Keratinocyte (primary cell): ENCODE measurements at regions not wholly inside any gene's neighbourhood (a gene's known extent, or its start where the extent isn't known, plus 50 kb on each side); places are given as distances from the start of the nearest gene placed in this dataset.

Source experiments
- DNase-seq: peaks from one replicate; pipeline ENCODE4 v3.0.0-alpha.2; 2011; ENCODE audit warnings: low read depth, missing footprints, low spot score
- FAIRE-seq: peaks from 2 replicates; lab custom pipeline; 2011; peaks lifted over from hg19 to GRCh38; lab: Jason Lieb, UNC
- H2AFZ ChIP-seq: 2 replicates; pipeline ENCODE4 v1.6.0; 2012; ENCODE audit warnings: low read length, control low read depth, inconsistent platforms; ENCODE audit not compliant: control insufficient read depth
- H3K27ac ChIP-seq: 2 replicates; pipeline ENCODE4 v1.5.1; 2011; ENCODE audit warnings: low read length; ENCODE audit not compliant: control insufficient read depth, insufficient read depth
- H3K27me3 ChIP-seq: 3 replicates; pipeline ENCODE4 v1.6.0; 2011; ENCODE audit warnings: low read length; ENCODE audit not compliant: control insufficient read depth, insufficient read depth; ENCODE audit errors: extremely low read depth
- H3K36me3 ChIP-seq, 2 experiments: 2 replicates in 1 of 2; 3 replicates in 1 of 2; pipeline ENCODE4 v1.5.1; 2011; ENCODE audit warnings: low read length in 2 of 2, mild to moderate bottlenecking in 1 of 2; ENCODE audit not compliant: control insufficient read depth in 2 of 2, insufficient read depth in 2 of 2; ENCODE audit errors: extremely low read depth in 1 of 2
- H3K4me1 ChIP-seq: 3 replicates; pipeline ENCODE4 v1.5.1; 2011; ENCODE audit warnings: low read length; ENCODE audit not compliant: control insufficient read depth, insufficient read depth; ENCODE audit errors: extremely low read depth
- H3K4me2 ChIP-seq: 3 replicates; pipeline ENCODE4 v1.6.0; 2011; ENCODE audit warnings: low read depth, low read length; ENCODE audit not compliant: control insufficient read depth, insufficient read depth; ENCODE audit errors: extremely low read depth
- H3K4me3 ChIP-seq, 3 experiments: fragments of 200-600 bp in 1 of 3; sonication (generic) in 1 of 3; 2 replicates in 2 of 3; 3 replicates in 1 of 3; pipeline ENCODE4 v1.5.1; 2011 to 2016; ENCODE audit warnings: low read length in 3 of 3, mild to moderate bottlenecking in 3 of 3, control low read depth in 2 of 3, inconsistent platforms in 1 of 3, low read depth in 1 of 3, mixed read lengths in 1 of 3, mixed run types in 1 of 3, moderate library complexity in 1 of 3; ENCODE audit not compliant: control insufficient read depth in 2 of 3, insufficient read depth in 2 of 3; ENCODE audit errors: extremely low read depth in 1 of 3
- H3K79me2 ChIP-seq: 2 replicates; pipeline ENCODE4 v1.6.0; 2012; ENCODE audit warnings: low read length; ENCODE audit not compliant: control insufficient read depth, insufficient read depth
- H3K9ac ChIP-seq: 3 replicates; pipeline ENCODE4 v1.6.0; 2011; ENCODE audit warnings: low read length; ENCODE audit not compliant: control insufficient read depth, insufficient read depth; ENCODE audit errors: extremely low read depth
- H3K9me1 ChIP-seq: 3 replicates; pipeline ENCODE4 v1.6.0; 2011; ENCODE audit warnings: low read length; ENCODE audit not compliant: control insufficient read depth, insufficient read depth; ENCODE audit errors: extremely low read depth
- H3K9me3 ChIP-seq: 2 replicates; pipeline ENCODE4 v1.5.1; 2012; ENCODE audit warnings: low read depth, low read length; ENCODE audit not compliant: control insufficient read depth
- H4K20me1 ChIP-seq: 3 replicates; pipeline ENCODE4 v1.6.0; 2011; ENCODE audit warnings: low read length; ENCODE audit not compliant: control insufficient read depth, insufficient read depth; ENCODE audit errors: extremely low read depth
- EZH2 ChIP-seq: IDR thresholded peaks from one replicate; pipeline ENCODE4 v1.6.1; 2012; ENCODE audit warnings: inconsistent platforms, mild to moderate bottlenecking, low read length, moderate library complexity
- dilution Hi-C: fragments of 300-500 bp; cut with MboI; formaldehyde crosslinking; loops from one replicate; pipeline ENCODE4 v1.7.0; 2020; ENCODE audit warnings: low sequenced_read_pairs; ENCODE audit not compliant: extremely low pct_ligation_motif_present
- TF ChIP-seq, protein P1 (sequence below), 3 experiments: IDR thresholded peaks in 1 of 3; conservative IDR thresholded peaks in 1 of 3; optimal IDR thresholded peaks in 1 of 3; 2 replicates in 2 of 3; 3 replicates in 1 of 3; pipeline versions ENCODE3 to v1.5.1; 2011; ENCODE audit warnings: low read length in 3 of 3, mild to moderate bottlenecking in 3 of 3, moderate library complexity in 2 of 3, control low read depth in 1 of 3, inconsistent platforms in 1 of 3; ENCODE audit not compliant: insufficient read depth in 2 of 3; ENCODE audit errors: extremely low read depth in 1 of 3

DNA sequence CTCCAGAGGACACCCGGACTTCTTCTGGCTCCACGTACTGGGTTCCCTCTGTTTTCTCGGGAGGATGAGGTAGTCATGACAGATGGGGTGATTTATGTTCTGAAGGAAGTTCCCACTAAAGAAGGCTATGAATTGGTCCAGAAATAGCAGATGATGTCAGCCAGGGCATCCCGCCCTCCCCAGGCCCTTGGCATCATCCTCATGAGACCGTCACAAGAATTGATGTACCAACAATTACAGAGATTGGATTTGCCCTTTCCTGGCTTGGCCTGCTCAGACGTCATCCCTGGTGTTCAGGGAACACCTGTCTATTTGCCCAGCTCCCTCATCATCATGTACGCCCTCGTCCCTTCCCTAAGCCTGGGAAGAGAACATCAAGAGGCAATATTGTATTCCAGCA, 102.8 kb upstream of the CCL1 start:
- H3K9me3 ChIP-seq, result no peaks in the 10 kb centered on the region
- no peak overlapping the region for H3K9ac ChIP-seq
- dilution Hi-C loops, result no loop called here
- no peaks in the 10 kb centered on the region for H3K79me2 ChIP-seq
- H4K20me1 ChIP-seq, result no peaks in the 10 kb centered on the region
- no peak overlapping the region for H3K4me2 ChIP-seq
- no peak overlapping the region for H3K4me3 ChIP-seq
- H3K9me1 ChIP-seq, result no peaks in the 10 kb centered on the region
- no peaks in the 10 kb centered on the region for H3K36me3 ChIP-seq
- no peaks in the 10 kb centered on the region for H3K4me1 ChIP-seq
- no peak overlapping the region for H3K27ac ChIP-seq
- FAIRE-seq (no peak), DNase-seq (no peak)
- H2AFZ ChIP-seq, result no peak overlapping the region
- TF ChIP-seq, protein P1, sequence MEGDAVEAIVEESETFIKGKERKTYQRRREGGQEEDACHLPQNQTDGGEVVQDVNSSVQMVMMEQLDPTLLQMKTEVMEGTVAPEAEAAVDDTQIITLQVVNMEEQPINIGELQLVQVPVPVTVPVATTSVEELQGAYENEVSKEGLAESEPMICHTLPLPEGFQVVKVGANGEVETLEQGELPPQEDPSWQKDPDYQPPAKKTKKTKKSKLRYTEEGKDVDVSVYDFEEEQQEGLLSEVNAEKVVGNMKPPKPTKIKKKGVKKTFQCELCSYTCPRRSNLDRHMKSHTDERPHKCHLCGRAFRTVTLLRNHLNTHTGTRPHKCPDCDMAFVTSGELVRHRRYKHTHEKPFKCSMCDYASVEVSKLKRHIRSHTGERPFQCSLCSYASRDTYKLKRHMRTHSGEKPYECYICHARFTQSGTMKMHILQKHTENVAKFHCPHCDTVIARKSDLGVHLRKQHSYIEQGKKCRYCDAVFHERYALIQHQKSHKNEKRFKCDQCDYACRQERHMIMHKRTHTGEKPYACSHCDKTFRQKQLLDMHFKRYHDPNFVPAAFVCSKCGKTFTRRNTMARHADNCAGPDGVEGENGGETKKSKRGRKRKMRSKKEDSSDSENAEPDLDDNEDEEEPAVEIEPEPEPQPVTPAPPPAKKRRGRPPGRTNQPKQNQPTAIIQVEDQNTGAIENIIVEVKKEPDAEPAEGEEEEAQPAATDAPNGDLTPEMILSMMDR (optimal IDR thresholded peaks at IDR 0.05 in 1 of 3, IDR thresholded peaks at IDR 0.05 in 1 of 3, conservative IDR thresholded peaks at IDR 0.05 in 1 of 3; ENCODE audit: extremely low read depth in 1 of 3, insufficient read depth in 2 of 3, low read length in 3 of 3), result no peak
- no peak for TF ChIP-seq EZH2
- no peaks in the 10 kb centered on the region for H3K27me3 ChIP-seq

DNA sequence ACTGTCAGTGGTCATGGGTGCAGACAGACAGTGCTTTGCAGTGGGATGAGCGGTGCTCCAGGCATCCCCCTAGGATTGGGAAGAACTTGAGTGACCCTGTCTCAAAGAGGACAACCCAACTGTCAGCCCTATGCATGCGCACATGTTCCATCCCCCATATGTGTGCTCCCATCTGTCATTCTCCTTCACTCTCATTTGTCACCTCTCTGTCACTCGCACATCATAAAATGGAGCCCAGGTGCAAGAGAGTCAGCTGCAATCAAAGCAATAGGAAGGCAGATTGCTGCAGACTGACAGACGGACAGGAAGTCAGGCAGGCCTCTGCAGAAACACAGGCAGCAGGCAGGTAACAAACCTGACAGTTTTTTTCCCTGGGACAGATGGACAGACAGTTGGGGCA, 101.8 kb upstream of the CCL1 start:
- no peaks in the 10 kb centered on the region for H3K27me3 ChIP-seq
- dilution Hi-C loops, result no loop called here
- H3K27ac ChIP-seq, result no peak overlapping the region
- TF ChIP-seq, protein P1 (optimal IDR thresholded peaks at IDR 0.05 in 1 of 3, IDR thresholded peaks at IDR 0.05 in 1 of 3, conservative IDR thresholded peaks at IDR 0.05 in 1 of 3; ENCODE audit: extremely low read depth in 1 of 3, insufficient read depth in 2 of 3, low read length in 3 of 3), result no peak
- TF ChIP-seq EZH2, result no peak
- DNase-seq, result no peak
- no peaks in the 10 kb centered on the region for H3K36me3 ChIP-seq
- H3K9ac ChIP-seq, result no peak overlapping the region
- no peaks in the 10 kb centered on the region for H3K4me1 ChIP-seq
- no peaks in the 10 kb centered on the region for H3K79me2 ChIP-seq
- no peak overlapping the region for H3K4me2 ChIP-seq
- H2AFZ ChIP-seq, result no peak overlapping the region
- no peak overlapping the region for H3K4me3 ChIP-seq
- H3K9me3 ChIP-seq, result no peaks in the 10 kb centered on the region
- no peak for FAIRE-seq
- H4K20me1 ChIP-seq, result no peaks in the 10 kb centered on the region
- H3K9me1 ChIP-seq, result no peaks in the 10 kb centered on the region
